ENCODE measurements at regions not wholly inside any gene's neighbourhood (a gene's known extent, or its start where the extent isn't known, plus 50 kb on each side); places are given as distances from the start of the nearest gene placed in this dataset.

DNA sequence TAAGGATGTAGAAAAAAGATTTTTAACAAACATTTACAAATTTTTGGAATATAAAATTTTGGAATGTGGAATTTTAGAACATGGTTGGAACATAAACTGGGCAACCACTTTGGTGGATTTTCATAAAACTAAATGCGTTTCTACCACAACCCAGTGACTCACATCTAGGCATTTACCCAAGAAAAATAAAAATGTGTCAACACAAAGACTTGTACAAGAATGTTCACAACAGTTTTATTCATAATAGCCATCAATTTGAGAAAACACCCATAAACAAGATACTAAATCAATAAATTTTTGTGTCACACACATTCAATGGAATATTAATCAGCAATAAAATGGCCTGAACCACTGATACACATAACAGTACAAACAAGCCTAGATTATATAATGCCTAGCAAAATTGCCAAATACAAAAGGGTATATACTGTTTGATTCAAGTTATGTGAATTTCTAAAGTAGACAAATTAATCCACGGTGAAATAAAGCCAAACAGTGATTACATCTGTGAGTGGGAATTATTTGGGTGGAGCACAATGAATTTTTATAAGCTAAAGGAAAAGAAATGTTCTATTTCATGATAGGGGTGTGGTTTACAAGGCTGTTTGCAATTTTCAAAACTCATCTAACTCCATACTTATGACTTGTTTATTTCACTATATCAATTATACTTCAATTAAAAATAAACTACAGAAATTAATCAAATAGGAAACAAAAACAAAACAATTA, 415.2 kb upstream of the OR4E1 start:
- intact Hi-C loops (cut with micrococcal nuclease): loop anchor here (10.0 kb wide), 1 partner anchor 174 kb away; no protein-coding TSS in a partner anchor
- H3K4me3 ChIP-seq (ENCODE audit: low read length): no peak overlapping the region
- no peaks in the 10 kb centered on the region for H3K79me2 ChIP-seq (ENCODE audit: low read length)
- no TSS peak for BruUV-seq (replicated peaks)
- no peaks in the 10 kb centered on the region for H3K9me2 ChIP-seq (replicated peaks; ENCODE audit: low read length)
- H2AFZ ChIP-seq (ENCODE audit: low read length): no peak overlapping the region
- DNase-seq (peak; percentile 82), ATAC-seq (peak; percentile 71)
- H3K9ac ChIP-seq (ENCODE audit: low read length): no peak overlapping the region
- peaks cover 13% of the 10 kb centered on the region for H3K4me1 ChIP-seq (ENCODE audit: insufficient read depth, low read length)
- H3K4me2 ChIP-seq (ENCODE audit: low read length): peak overlapping the region; percentile 6; the same call in 1 of the 2 replicates
- no peaks in the 10 kb centered on the region for H3K36me3 ChIP-seq (ENCODE audit: low read depth, low read length)
- no peak for TF ChIP-seq EZH2 (IDR thresholded peaks at IDR 0.05; ENCODE audit: low read length, unreplicated experiment)
- no peak for TF ChIP-seq EZH2phosphoT487 (IDR thresholded peaks at IDR 0.05; ENCODE audit: borderline replicate concordance, low read length)
- TF ChIP-seq, protein P1, sequence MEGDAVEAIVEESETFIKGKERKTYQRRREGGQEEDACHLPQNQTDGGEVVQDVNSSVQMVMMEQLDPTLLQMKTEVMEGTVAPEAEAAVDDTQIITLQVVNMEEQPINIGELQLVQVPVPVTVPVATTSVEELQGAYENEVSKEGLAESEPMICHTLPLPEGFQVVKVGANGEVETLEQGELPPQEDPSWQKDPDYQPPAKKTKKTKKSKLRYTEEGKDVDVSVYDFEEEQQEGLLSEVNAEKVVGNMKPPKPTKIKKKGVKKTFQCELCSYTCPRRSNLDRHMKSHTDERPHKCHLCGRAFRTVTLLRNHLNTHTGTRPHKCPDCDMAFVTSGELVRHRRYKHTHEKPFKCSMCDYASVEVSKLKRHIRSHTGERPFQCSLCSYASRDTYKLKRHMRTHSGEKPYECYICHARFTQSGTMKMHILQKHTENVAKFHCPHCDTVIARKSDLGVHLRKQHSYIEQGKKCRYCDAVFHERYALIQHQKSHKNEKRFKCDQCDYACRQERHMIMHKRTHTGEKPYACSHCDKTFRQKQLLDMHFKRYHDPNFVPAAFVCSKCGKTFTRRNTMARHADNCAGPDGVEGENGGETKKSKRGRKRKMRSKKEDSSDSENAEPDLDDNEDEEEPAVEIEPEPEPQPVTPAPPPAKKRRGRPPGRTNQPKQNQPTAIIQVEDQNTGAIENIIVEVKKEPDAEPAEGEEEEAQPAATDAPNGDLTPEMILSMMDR (conservative IDR thresholded peaks at IDR 0.05; ENCODE audit: low read depth, low read length): no peak
- no peaks in the 10 kb centered on the region for H3K9me3 ChIP-seq (ENCODE audit: low read length)
- H4K20me1 ChIP-seq (ENCODE audit: low read length): no peaks in the 10 kb centered on the region
- no peak overlapping the region for H3K27ac ChIP-seq (ENCODE audit: low read length)
- 0 out of 2 replicates have a peak, but pooled peaks cover 6% of the 10 kb centered on the region for H3K27me3 ChIP-seq (ENCODE audit: low read length)
- H3F3A ChIP-seq (ENCODE audit: low read length, unreplicated experiment): no peaks in the 10 kb centered on the region
- ChIA-PET CTCF (interaction anchor here (2.9 kb wide), 1 partner anchor 12 kb away, joined by 10 read pairs; no protein-coding TSS in a partner anchor), POLR2A (ENCODE audit: unreplicated experiment) (no interaction called here)

DNA sequence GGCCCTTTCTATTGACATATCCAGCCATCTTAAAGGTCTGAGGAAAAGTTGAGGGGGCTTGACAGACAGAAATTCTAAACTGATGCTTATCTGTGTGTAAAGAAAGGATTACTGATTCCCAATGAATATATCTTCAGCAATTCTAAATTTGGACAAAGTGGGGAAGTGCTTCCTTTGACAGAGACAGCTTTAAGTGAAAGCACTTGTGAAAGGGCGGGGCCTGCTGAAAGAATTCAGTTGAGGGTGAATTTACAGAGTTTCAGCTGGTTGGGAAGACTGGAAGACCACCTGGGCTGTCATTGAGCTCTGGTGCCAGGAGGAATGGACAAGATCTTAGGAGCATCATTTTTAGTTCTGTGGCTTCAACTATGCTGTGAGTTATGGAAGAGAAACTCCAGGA, 412.5 kb upstream of the OR4E1 start:
- ChIA-PET CTCF (no interaction called here), POLR2A (ENCODE audit: unreplicated experiment) (no interaction called here)
- Histone ChIP-seq H3K9ac (ENCODE audit: low read length) (no peak overlapping the region), H3K4me1 (ENCODE audit: insufficient read depth, low read length) (peaks cover 13% of the 10 kb centered on the region), H4K20me1 (ENCODE audit: low read length) (no peaks in the 10 kb centered on the region), H3K79me2 (ENCODE audit: low read length) (no peaks in the 10 kb centered on the region), H3K4me2 (ENCODE audit: low read length) (no peak overlapping the region), H3K27me3 (ENCODE audit: low read length) (peaks cover 12% of the 10 kb centered on the region), H3K9me2 (replicated peaks; ENCODE audit: low read length) (no peaks in the 10 kb centered on the region), H3K9me3 (ENCODE audit: low read length) (no peaks in the 10 kb centered on the region), H3K36me3 (ENCODE audit: low read depth, low read length) (no peaks in the 10 kb centered on the region), H3F3A (ENCODE audit: low read length, unreplicated experiment) (no peaks in the 10 kb centered on the region), H3K27ac (ENCODE audit: low read length) (no peak overlapping the region), H3K4me3 (ENCODE audit: low read length) (no peak overlapping the region), H2AFZ (ENCODE audit: low read length) (no peak overlapping the region)
- TF ChIP-seq EZH2phosphoT487 (IDR thresholded peaks at IDR 0.05; ENCODE audit: borderline replicate concordance, low read length) (no peak), EZH2 (IDR thresholded peaks at IDR 0.05; ENCODE audit: low read length, unreplicated experiment) (no peak)
- TF ChIP-seq, protein P1 (conservative IDR thresholded peaks at IDR 0.05; ENCODE audit: low read depth, low read length): no peak
- DNase-seq (no peak), ATAC-seq (no peak)
- intact Hi-C loops (cut with micrococcal nuclease): loop anchor here (10.0 kb wide), 1 partner anchor 171 kb away; no protein-coding TSS in a partner anchor
- no TSS peak for BruUV-seq (replicated peaks)
